ENCODE measurements at regions not wholly inside any gene's neighbourhood (a gene's known extent, or its start where the extent isn't known, plus 50 kb on each side); places are given as distances from the start of the nearest gene placed in this dataset.

- DNase-seq: no peak
These were observed 99.7 kb upstream of the NCKAP5 start for GRCh38 chr2:133667968-133668367.

- DNase-seq: no peak
These were observed 100.3 kb upstream of the NCKAP5 start for GRCh38 chr2:133668547-133668946.

- DNase-seq: no peak
These were observed 105.1 kb upstream of the NCKAP5 start for GRCh38 chr2:133673305-133673905.

DNA sequence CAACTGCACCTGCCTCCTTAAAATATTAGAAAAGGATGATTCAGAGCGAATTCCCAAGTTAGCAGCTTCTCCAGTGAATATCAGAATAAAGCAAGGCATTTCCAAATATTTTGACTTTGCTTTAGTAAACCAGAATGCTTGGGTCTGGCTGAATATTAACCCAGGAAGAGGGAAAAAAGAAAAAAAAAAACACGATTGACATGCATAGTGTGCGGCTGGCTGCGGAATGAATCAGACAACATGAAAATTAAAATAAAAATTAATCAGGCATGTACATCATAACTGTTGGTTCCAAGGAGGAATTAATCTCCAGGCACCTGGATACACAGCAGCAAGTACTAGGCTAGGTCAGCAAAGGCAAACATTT, 105.8 kb upstream of the NCKAP5 start:
- no peak for DNase-seq

DNA sequence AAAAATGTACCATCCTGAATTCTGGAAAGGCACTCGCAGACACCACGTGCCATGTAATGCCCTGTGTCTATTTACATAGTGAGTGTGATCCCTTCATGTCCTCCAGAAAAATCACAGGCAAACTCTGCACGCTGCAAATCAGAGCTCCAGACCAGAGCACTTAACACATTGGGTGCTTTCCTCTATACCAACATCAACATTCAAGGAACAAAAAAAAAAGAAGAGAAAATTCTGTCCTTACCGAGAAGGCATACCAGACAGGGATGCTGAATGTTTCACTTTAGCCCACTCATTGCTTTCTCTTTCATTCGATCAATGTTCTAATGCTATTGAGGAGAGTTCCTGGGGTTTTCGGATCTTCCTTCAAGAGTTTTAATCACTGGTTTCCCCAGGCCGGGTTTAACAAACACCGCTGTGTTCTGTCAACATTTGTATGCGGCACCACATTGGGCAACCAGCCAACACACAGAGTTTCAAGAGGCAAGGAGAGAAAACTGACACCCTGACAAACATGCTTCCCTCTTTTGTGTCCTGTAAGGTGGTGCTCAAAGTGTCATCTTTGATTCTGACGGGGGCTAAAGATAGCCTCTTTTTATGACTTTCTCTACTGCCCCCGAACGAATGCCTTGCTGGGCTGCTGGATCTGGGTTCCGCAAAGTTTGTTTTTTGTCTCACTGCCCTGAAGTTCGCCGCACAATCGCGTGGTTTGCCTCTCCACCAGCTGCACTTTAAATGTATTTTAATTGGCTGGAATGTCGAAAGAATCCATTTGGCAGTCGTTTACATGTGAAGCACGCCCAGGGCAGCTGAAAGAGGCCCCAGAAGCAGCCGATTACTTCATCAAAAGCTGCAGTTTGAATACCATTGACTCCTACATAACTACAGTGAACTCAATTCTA, 106.4 kb upstream of the NCKAP5 start:
- DNase-seq: no peak

DNA sequence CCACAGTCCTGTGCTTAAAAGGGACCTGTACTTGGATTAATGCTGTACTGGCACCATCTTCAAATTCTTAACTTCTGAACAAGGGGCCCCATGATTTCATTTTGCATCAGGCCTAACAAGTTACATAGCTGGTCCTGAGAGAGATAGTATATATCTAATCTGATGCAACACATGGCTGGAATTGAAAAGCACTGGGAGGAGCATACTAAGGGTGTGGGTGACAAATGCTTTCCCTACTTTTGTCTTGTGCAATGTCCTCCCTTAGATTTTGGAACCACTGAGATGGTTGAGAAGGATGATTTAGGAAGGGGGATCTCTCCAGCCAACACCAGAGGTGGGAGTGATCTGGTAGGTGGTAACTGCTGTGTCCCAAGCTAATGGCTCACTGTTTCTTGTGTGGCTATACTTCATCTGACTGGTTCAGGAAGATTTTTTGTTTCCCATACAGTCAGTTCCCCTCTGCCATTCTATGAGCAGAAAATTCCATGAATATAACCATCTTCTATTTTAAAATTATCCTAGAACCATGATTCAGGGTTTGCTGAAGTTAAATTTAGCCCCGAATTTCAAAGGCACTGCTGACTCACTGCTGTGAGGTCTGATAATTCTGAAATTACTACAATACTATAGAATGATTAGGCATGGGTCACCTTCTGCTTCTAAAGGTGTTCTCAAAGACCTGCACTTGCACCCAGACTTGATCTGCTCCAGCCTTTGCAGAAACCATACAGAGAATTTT, 108.3 kb upstream of the NCKAP5 start:
- DNase-seq: no peak

DNA sequence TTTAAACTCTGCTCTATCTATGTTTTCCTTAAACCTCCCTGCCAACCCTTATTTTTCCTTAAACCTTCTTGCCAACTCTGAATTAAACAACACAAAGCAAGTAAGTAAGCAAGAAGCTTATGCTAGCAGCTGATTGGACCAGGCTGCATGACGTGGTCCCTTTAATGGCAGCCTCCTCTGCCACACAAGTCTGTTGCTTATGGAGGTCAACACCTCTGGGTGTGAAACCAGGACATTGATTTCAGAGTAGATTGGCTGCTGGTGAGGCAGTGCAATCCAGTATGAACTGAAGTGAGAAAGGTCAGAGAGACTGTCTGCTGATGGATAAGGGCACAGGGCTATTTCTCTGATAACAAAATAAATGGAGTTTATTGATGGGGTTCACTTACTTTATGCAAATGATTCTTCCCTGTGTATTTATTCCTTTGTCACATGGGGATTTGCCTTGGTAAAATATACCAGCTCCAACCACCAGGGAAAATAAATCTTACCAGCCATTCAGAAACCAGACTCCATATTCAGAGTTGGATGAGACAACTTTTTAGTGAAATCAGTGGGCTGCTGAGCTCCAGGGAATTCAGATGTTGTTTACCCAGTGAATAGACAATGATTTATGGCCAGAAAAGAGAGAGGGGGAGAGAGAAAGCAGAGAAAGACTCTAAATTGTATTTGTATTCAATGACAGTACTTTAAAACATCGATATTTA, 112.2 kb upstream of the NCKAP5 start:
- DNase-seq: no peak

- no peak for DNase-seq
These were observed 114.1 kb upstream of the NCKAP5 start for GRCh38 chr2:133682347-133682746.

DNA sequence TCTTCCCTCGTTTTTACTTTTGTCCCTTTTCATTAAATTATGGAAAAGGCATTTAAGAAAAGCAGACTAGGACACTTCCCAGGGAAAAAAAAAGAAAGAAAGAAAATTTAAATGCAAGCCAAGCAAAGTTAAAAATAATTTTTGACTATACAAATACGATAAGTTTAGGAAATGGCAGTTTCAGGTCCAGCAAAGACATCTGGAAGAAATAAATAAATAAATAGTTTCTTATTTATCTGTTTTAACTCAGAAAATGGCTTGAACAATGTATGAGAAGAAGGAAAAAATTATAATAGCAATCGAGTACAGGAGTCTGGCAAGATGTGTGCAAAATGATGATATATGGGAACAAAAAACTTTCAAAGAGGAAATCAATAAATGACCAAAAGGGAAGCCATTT, 114.6 kb upstream of the NCKAP5 start:
- no peak for DNase-seq

- no peak for DNase-seq
These were observed 117.5 kb upstream of the NCKAP5 start for GRCh38 chr2:133685636-133686215.

- DNase-seq: no peak
These were observed 122.5 kb upstream of the NCKAP5 start for GRCh38 chr2:133690780-133691179.

DNA sequence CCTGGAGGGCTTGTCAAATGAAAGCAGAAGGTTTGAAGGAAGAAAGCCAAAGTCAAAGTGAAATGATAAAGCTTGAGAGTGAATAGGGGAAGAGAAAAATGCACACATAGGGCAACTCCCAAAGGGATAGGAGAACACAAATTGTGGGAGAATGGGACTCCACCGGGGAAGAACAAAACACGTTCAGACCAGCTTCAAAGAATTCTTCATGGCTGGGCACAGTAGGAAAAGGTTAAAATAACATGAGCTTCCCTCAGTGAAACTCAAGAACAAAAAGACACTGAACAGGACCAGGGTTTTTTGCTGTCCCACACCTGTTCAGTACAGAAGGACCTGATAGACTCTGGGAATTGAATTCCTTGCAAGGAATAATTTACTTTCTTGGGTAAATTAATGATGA, 123.1 kb upstream of the NCKAP5 start:
- no peak for DNase-seq

GRCh38 chr2:133705287-133705686, 137.0 kb upstream of the NCKAP5 start:
- no peak for DNase-seq

GRCh38 chr2:133710613-133711012, 142.3 kb upstream of the NCKAP5 start:
- no peak for DNase-seq

GRCh38 chr2:133711201-133711600, 142.9 kb upstream of the NCKAP5 start:
- no peak for DNase-seq

GRCh38 chr2:133711806-133712205, 143.5 kb upstream of the NCKAP5 start:
- DNase-seq: no peak

GRCh38 chr2:133712369-133712768, 144.1 kb upstream of the NCKAP5 start:
- no peak for DNase-seq

DNA sequence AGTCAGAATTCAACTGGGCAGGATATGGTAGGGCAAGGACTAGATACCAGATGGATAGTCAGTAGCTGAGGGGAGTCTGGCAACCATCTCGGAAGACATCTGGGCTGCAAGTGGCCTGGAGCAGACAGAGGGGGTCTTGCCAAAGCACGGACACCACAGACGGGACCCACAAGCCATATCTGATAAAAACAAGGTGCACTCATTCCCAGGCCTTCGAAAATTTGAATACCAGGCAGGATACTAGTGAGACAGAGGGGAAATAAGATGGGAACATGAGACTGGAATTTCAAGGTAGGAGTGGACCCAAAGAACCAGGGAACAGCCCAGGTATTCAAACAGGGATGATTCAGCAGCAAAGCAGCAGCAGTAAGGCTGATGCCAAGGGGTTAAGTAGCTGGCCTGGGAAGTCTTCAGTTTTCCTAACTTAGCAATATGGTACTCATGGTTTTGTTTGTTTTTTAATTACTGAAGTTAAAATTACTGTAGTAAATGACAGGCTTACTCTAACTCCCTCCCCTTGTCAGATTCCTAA, 144.9 kb upstream of the NCKAP5 start:
- DNase-seq: no peak

- no peak for DNase-seq
These were observed 147.9 kb upstream of the NCKAP5 start for GRCh38 chr2:133716166-133716565.

DNA sequence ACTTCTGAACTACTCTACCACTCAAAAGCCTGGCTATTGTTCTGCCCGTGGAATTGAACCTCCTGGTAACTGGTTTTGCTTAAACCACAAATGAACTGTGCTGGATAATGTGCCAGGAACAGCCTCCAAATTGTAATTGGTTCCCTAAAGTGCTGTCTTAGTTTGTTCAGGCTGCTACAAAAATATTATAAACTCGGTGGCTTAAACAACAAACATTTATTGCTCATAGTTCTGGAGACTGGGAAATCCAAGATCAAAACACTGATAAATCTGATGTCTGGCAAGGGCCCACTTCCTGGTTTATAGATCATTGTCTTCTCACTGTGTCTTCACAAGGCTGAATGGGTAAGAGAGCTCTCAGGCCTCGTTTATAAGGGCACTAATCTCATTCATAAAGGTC, 149.2 kb upstream of the NCKAP5 start:
- no peak for DNase-seq

DNA sequence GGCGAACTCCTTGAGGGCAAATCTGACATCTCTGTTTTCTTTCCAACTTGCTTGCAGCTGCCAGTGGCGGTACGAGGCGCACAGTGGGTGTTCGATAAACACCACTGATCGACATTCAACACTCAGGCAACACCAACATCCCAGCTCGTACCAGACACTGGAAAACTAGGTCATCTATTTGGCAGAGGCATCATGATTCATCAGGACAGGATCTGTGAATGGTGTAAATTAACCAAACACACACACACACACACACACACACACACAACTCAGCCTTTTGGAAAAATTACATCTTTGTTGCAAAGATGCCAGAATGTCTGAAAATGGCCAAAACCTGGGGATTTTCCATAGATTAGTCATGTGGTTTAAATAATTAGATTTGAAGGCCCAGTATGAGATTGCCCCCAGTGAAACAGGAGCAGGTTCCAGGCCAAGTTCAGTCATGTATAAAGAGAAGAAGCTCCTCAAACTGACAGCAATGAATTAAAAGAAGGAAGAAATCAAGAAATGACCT, 150.5 kb upstream of the NCKAP5 start:
- DNase-seq: no peak

GRCh38 chr2:133720429-133720828, 152.2 kb upstream of the NCKAP5 start:
- no peak for DNase-seq

Measured in activated CD4-positive, alpha-beta T cell treated with anti-CD3 and anti-CD28 coated beads, Interleukin-10, Interleukin-2, amounts not matched to agents 100 ng/mL and 50 ng/mL, durations not matched to agents 16 hours and 8 hours (primary cell).